ENCODE measurements at regions not wholly inside any gene's neighbourhood (a gene's known extent, or its start where the extent isn't known, plus 50 kb on each side); places are given as distances from the start of the nearest gene placed in this dataset.
A peak's percentile ranks its signal among the peaks of the same experiment; 100 is the strongest.
"Not testable (repeated sequence)": the region's sequence is repeated elsewhere in the genome, so short reads cannot be mapped to it uniquely, and the experiment has no call there.

DNA sequence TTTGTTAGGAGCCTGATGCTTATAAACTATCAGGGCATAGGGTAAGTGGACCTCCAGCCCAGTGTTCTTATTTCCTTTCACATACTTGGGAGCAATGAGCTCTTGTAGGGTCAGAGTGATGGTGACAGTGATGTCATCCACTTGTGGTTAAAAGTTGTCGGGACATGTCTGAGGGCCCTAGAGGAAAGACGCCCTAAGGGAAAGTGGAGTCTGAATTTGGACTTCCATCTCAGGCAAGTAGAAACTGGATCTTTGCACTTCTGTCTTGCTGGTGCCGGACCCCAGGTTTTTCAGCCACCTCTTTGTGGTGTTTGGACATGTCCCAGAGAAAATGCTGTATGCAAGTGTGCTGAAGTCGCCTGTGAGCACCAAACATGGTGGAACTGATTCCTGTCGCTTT is 900.5 kb downstream of the C6orf118 start:
- DNase-seq (no peak), ATAC-seq (ENCODE audit: poor library complexity) (no peak)
- intact Hi-C loops (cut with DNase I): no loop called here

DNA sequence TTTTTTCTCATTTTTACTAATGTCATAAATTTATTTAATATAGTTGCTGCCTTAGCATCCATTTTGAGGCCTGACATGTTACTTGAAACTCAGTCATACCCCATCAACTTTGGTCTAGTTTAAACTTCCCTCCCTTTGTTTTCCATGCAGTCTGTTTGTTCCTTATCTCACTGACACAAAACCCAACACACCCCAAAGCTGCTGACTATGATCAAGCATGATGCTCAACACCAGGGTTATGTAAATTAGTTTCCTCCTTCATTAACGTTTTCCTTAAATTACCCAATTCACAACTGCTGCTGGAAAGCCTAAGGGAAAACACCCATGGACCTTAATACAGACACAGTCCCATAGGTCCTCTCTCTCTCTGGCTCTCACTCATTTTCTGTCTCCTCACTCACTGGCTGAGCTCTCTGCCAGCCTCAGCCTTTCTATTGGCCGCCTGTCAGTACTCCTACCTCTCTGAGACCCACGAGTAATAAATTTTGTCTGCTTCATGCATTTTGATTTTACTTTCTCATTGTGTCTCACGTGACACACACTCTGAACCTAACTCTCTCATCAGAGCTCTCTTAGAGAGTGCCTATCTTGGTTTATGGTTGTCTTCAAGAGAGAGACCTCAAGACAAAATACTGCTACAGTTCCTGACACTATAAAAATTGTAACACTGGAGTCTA is 904.5 kb downstream of the C6orf118 start:
- DNase-seq: no peak
- ATAC-seq (ENCODE audit: poor library complexity): no peak

DNA sequence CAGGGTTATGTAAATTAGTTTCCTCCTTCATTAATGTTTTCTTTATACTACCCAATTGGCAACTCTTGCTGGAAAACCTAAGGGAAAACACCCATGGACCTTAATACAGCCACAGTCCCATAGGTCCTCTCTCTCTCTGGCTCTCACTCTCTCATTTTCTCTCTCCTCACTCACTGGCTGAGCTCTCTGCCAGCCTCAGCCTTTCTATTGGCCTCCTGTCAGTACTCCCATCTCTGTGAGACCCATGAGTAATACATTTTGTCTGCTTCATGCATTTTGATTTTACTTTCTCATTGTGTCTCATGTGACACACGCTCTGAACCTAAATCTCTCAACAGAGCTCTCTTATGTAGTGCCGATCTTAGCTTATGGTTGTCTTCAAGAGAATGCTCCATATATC is 907.5 kb downstream of the C6orf118 start:
- no peak for ATAC-seq (ENCODE audit: poor library complexity)
- intact Hi-C loops (cut with DNase I): no loop called here
- no peak for DNase-seq

More for the DNA sequence above, 904.5 kb downstream of the C6orf118 start:
- intact Hi-C loops (cut with DNase I): no loop called here

DNA sequence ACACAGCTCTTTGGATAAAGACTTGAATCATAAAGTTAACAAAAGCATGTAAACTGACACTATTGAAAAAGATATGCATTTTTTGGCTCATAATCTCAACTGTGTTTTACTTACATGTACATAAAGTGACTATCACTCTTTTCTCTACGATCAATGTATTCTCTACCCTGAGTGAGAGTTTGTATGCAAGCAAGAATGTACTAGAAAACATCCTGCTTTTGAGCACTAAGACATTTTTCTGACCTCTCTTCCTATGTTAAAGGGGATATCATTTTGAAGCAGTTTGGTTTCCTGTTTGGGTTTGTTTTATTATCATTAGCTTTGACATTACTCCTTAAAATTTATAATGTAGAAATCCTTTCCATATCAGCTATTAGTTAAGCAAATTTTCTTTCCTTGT is 910.8 kb downstream of the C6orf118 start:
- intact Hi-C loops (cut with DNase I): no loop called here
- DNase-seq (no peak), ATAC-seq (ENCODE audit: poor library complexity) (no peak)

DNA sequence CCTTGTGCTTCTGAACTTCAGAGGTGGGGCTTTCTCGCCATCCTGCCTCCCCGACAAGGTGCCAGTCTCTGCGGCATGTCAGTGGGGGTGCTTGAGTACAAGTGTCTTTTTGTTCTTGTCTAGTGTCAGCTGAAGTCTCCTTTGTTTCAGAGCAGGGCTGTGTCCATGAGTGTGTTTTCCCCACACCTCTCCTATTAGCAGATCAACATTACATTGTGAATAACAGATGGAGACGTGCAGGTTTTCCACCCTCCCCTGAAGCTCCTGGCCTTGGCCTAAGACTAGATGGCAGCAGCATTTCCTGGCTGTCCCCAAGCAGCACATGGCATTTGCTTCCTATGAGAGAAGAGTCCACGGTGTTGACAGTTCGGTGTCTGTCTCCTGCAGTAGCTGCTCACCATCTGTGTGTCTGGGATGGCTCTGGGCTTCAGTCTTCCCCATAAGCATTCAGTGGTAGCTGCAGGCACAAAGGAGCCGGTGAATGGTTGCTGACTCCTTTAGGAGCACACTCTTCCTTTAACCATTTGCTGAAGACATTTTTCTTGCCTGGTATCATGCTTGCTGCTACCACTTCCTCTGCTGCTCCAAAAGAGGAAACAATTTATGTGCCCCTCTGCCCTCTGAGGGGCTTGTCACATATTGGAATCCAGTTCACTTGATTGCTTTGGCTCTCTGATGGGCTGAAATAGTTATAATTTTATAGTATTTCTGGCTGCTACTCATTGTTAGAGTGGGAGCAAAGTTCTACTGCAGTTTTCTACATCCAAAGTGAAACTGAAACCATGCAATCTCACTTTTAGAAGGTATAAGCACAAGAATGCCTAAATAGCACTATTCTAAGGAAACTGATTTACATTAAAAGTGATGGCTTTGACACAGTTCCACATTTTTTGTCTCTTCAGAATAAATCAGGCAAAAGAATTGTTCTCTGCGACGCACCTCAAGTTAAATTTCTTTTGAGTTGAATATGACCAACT is 913.0 kb downstream of the C6orf118 start:
- intact Hi-C loops (cut with DNase I): no loop called here

DNA sequence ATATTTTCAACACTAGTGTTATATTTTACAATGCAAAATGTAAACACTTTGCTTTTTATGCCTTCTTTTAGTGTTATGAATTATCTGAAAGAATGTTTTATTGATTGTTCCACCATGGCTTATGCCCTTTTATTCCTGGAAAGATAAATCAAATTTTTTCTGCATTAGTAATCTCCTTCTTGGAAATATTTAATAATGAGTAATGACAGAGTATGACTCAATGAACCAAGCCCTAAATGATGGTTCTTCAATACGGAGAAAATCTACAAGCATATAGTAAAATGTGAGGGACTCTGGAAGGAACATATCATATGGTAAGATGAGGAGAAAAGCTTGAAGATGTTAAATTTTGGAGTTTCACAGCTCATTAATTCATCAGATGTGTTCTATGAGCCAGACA is 929.6 kb downstream of the C6orf118 start:
- DNase-seq (no peak), ATAC-seq (ENCODE audit: poor library complexity) (no peak)
- intact Hi-C loops (cut with DNase I): no loop called here

More for the DNA sequence above, 913.0 kb downstream of the C6orf118 start:
- DNase-seq: no peak
- peak; percentile 43 for ATAC-seq (ENCODE audit: poor library complexity)

DNA sequence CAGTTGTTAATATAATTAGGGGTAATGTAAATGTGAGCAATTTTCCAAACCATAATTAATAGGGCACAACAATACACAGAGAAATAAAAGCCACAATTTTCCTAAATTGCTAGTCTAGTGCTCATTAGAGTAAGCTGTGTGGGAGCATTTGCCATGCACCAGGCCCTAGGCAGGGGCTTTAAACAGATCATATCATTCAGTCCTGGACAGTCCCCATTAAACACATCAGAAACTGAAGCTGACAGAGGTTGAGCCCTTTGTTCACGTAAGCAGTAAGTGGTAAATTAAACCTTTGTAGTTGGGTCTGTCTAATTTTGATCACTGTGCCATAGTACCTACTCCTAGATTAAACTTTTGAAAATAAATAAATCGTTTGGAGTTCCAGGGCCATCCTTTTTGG is 931.1 kb downstream of the C6orf118 start:
- no peak for ATAC-seq (ENCODE audit: poor library complexity)

DNA sequence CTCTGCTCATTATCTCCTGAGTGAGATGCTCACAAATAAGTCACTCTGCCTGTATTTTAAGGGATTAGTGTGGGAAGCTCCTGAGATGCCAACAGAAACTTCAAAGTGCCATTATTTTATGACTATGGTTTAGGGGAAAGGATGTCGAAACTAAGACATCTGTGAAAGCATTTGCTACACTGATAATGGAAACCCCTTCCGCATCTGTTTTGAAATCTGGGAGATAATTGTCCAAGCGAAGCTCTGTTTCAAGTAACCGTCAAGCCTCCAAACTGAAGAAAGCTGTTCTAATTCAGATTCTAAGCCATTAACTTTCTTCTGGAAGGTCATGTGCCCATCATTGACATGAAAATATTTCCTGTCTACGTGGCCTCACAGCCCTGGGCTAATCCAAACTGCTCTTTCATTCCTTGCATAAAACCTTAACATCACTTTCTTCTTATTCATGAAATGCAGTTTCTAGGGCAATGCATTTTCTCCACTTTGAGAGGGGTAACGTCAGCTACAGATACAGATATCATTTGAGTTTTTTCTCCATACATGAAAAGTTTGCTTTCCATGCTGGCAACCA is 932.0 kb downstream of the C6orf118 start:
- intact Hi-C loops (cut with DNase I): no loop called here
- DNase-seq (no peak), ATAC-seq (ENCODE audit: poor library complexity) (no peak)

More for the DNA sequence above, 931.1 kb downstream of the C6orf118 start:
- intact Hi-C loops (cut with DNase I): no loop called here
- no peak for DNase-seq

DNA sequence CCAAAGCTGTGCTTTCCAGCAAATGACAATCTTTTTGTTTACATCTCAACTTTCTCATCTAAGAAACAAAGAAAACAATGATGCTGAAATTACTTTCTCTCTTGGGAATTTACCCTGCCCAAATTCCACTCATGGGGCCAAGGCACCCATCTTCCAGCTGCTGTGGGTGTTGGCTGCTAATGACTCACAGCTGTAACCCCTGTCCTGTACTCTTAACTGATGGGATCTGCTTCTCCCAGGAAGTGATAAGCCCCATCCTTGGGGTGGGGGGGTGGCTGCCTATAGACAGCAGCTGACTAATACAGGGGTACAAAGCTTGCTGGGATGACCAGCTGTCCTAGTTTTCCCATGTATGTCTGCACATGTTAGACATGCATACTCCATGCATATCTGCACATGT is 938.6 kb downstream of the C6orf118 start:
- no peak for ATAC-seq (ENCODE audit: poor library complexity)
- DNase-seq: no peak
- intact Hi-C loops (cut with DNase I): no loop called here

DNA sequence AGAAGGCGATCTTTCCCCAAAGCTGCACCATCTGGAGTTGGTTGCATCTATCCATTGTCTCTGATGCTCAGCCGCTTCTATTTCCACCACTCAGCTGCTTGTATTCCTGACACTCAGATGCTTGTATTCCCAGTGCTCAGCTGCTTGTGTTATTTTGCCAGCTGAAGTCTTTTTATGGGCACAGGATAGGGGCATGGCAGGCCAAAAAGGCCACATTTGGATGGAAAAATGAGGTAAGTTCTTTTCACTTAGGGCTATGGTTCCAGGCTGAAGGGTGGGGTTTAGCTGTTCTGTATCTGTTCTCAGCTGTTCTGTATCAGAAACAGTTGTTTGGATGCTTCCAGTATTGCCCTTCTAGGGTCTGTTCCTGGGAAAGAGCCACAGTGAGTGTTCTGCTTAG is 944.9 kb downstream of the QKI start:
- DNase-seq (no peak), ATAC-seq (ENCODE audit: poor library complexity) (no peak)
- intact Hi-C loops (cut with DNase I): no loop called here

DNA sequence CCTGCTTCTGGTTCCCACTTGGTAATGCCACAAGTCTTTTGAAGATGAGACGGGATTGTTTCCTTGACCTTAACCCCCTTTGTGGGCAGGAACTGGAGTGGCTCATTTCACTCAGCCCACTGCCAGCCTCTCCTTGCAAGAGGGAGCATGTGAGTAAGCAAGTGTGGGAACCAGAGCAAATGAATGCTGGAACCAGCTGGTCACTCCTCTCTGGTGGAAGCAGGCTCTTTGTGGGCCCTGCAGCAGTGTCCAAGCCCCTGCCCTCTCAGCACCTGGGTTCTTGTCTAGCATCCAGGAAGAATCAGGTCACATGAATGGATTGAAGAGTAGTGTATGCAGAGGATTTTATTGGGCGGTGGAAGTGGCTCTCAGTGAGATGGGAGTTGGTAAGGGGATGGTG is 944.5 kb downstream of the QKI start:
- DNase-seq (no peak), ATAC-seq (ENCODE audit: poor library complexity) (no peak)
- intact Hi-C loops (cut with DNase I): no loop called here

DNA sequence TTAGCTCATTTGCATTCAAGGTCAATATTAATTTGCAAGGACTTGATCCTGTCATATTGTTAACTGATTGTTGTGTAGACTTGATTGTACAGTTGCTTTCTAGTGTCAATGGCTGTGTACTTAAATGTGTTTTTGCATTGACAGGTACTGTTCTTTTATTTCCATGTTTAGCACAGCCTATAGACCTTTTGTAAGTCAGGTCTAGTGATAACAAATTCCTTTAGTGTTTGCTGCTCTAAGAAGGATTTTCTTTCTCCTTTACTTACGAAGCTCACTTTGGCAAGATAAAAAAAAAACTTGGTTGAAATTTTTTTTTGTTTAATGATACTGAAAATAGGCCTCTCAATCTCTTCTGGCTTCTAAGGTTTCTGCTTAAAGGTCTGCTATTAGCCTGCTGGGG is 942.3 kb downstream of the QKI start:
- intact Hi-C loops (cut with DNase I): no loop called here
- no peak for DNase-seq
- no peak for ATAC-seq (ENCODE audit: poor library complexity)

DNA sequence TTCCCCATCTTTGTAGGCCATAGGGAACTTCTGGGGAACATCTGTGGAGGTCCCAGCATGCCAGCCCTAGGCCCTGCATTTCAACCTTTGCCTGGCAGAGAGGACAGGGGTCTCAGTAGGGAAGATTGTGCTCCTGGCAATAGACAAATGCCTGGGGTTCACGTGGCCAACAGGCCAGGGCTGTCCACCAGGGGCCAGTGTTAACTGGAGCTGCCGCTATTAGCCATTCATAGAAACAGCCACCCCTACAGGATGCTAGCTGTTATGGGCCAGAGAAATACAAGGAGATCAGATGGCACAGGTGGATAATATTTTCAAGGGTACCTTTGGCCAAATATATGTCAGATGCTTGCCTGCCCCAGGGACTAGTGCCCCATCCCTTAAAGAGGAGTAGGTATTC is 932.9 kb downstream of the QKI start:
- ATAC-seq (ENCODE audit: poor library complexity): no peak
- intact Hi-C loops (cut with DNase I): no loop called here
- no peak for DNase-seq

DNA sequence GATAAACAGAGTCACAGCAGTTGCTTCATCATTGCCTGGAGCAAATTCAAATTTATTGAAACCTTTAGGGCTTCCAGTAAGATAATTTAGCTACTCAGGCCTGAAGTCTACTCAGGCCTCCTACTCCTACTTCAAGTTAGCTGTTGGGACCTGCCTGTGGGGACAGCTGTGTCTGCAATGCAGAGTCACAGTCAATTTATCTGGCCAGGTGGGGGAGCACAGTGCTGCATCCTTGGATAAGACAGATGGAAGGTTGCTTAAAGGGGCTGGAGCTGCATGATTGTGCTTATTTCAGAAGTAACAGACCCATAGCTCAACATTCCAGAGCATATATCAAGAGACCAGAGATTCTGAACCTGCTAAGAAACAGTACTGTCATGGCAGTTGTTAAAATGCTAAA is 932.1 kb downstream of the QKI start:
- ATAC-seq (ENCODE audit: poor library complexity) (no peak), DNase-seq (no peak)
- intact Hi-C loops (cut with DNase I): no loop called here

DNA sequence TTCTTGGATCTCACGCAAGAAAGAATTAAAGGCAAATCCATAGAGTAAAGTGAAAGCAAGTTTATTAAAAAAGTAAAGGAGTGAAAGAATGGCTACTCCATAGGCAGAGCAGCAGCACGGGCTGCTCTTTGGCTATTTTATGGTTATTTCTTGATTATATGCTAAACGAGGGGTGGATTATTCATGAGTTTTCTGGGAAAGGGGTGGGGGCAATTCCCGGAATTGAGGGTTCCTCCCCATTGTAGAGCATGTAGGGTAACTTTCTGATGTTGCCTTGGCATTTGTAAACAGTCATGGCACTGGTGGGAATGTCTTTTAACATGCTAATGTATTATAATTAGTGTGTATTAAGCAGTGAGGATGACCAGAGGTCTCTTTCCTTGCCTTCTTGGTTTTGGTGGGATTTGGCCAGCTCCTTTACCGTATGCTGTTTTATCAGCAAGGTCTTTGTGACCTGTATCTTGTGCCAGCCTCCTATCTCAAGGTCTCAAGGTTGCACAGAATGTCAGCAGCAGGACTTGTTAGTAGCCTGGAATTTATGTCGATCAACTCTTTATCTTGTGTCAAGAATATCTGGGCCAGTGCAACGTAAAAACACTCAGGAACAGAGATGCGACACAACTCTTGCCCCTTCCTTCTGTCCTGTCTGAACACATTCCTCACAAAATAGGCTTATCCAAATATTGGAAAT is 931.4 kb downstream of the QKI start:
- DNase-seq: no peak
- no peak for ATAC-seq (ENCODE audit: poor library complexity)
- intact Hi-C loops (cut with DNase I): no loop called here

DNA sequence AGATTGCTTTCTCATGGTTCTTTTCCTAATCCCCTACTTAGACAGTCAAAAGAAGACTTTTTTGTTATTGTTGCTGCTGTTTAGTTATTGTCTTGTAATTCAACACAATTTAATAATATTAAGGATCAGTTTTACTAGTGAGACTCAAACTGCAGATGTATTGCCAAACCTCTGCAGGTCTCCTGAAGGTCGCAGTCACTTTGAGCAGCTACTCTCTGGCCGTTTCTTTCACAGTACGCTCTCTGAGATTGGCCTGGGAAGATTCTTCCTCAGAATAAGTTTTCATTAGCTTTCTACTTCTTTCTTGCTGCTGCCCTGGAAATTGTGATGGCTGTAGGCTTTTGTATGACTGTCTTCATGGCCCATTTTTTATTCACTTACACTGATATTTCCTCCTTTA is 930.8 kb downstream of the QKI start:
- ATAC-seq (ENCODE audit: poor library complexity) (peak; percentile 68), DNase-seq (no peak)
- intact Hi-C loops (cut with DNase I): no loop called here

DNA sequence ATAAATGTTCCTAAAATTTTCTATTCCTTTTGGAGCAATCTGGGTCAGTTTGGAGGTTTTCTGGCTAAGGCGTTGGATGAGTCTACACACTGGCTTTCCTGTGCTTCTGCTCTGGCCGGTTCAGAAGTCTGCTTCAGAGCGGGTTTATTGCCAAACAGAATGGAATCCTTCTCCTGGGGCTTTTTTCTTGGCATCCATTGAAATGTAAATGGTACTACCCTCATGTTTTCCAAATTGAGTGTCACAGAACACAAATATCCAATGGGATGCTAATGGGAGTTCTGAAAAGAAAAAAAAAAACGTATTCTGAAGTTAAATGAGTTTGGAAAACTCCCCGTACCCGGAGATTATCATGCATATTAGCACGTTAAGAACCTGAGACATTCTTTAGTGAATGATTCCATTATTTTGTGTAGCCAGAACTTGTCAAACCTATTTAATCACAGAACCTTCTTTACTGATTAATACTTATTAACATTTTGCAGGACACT is 930.3 kb downstream of the QKI start:
- intact Hi-C loops (cut with DNase I): no loop called here
- DNase-seq (no peak), ATAC-seq (ENCODE audit: poor library complexity) (peak; percentile 94)

DNA sequence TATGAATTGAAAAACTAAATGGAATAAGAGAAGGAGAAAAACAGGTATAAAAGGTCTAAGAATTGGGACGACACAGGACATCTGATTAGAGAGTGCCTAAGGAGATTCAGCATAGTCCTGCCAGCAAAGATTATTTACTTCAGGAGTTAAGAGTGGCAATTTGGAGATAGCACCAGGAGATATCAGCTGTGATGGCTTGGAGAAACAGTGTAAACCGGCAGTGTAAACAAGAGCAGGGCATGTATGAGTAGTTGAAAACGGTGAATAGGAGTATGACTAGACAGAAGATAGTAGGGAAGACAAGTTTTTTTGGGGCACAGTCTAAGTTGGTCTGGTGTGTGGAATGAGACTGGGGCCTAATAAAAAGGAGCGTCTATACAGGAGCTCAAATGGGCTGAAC is 924.9 kb downstream of the QKI start:
- DNase-seq; intact Hi-C loops (cut with DNase I); ATAC-seq (ENCODE audit: poor library complexity): not testable (repeated sequence)

DNA sequence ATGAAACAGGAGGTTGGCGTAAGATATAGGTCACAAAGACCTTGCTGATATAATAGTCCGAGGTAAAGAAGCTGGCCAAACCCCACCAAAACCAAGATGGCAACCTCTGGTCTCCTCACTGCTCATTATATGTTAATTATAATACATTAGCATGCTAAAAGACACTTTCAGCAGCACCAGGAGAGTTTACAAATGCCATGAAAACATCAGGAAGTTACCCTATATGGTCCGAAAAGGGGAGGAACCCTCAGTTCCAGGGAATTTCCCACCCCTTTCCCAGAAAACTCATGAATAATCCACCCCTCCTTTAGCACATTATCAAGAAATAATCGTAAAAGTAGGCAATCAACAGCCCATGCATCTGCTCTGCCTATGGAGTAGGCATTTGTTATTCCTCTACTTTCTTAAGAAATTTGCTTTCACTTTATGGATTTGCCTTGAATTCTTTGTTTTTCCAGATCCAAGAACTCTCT is 923.4 kb downstream of the QKI start:
- DNase-seq: no peak
- ATAC-seq (ENCODE audit: poor library complexity): no peak
- intact Hi-C loops (cut with DNase I): no loop called here
